Panc1 (cell line): ENCODE measurements at regions not wholly inside any gene's neighbourhood (a gene's known extent, or its start where the extent isn't known, plus 50 kb on each side); places are given as distances from the start of the nearest gene placed in this dataset.

Source experiments
- CTCF ChIP-seq: fragments of 450-650 bp; IDR thresholded peaks from 2 replicates; pipeline ENCODE4 v1.5.1; 2017; ENCODE audit warnings: mild to moderate bottlenecking
- POLR2AphosphoS5 ChIP-seq: IDR thresholded peaks from 2 replicates; pipeline ENCODE4 v1.6.1; 2012; ENCODE audit warnings: mild to moderate bottlenecking, low read depth, low read length, moderate library complexity
- REST ChIP-seq, 2 experiments: IDR thresholded peaks; 2 replicates each; pipeline ENCODE4 v1.6.1; 2011 to 2012; ENCODE audit warnings: low read depth in 2 of 2, control low read depth in 1 of 2, low read length in 1 of 2, mild to moderate bottlenecking in 1 of 2, moderate library complexity in 1 of 2; ENCODE audit not compliant: insufficient read depth in 1 of 2

GRCh38 chr3:11904157-11904556, 57.5 kb upstream of the TAMM41 start:
- no peak for TF ChIP-seq CTCF
- TF ChIP-seq POLR2AphosphoS5 = no peak
- no peak for TF ChIP-seq REST (IDR thresholded peaks at IDR 0.05; ENCODE audit: insufficient read depth in 1 of 2, low read depth in 2 of 2, low read length in 1 of 2)
